ENCODE measurements at regions not wholly inside any gene's neighbourhood (a gene's known extent, or its start where the extent isn't known, plus 50 kb on each side); places are given as distances from the start of the nearest gene placed in this dataset.
A peak's percentile ranks its signal among the peaks of the same experiment; 100 is the strongest.

- FAIRE-seq: no peak
- no peak for DNase-seq (ENCODE audit: insufficient read length)
- no peak for TF ChIP-seq POLR2A (IDR thresholded peaks at IDR 0.05; ENCODE audit: low read depth, low read length)
- TF ChIP-seq POLR2AphosphoS5 (IDR thresholded peaks at IDR 0.05; ENCODE audit: low read depth, low read length): no peak
These were observed 167.5 kb upstream of the PREP start for GRCh38 chr6:105570416-105570815.

- TF ChIP-seq TAF1 (IDR thresholded peaks at IDR 0.05; ENCODE audit: borderline replicate concordance, low read depth, low read length) (no peak), POLR2A (IDR thresholded peaks at IDR 0.05; ENCODE audit: low read depth, low read length) (no peak), POLR2AphosphoS5 (IDR thresholded peaks at IDR 0.05; ENCODE audit: low read depth, low read length) (no peak)
- no peak for DNase-seq (ENCODE audit: insufficient read length)
- no peak for FAIRE-seq
These were observed 166.8 kb upstream of the PREP start for GRCh38 chr6:105569706-105570105.

- FAIRE-seq (no peak), DNase-seq (ENCODE audit: insufficient read length) (no peak)
- no peak for TF ChIP-seq POLR2A (IDR thresholded peaks at IDR 0.05; ENCODE audit: low read depth, low read length)
- no peak for TF ChIP-seq POLR2AphosphoS5 (IDR thresholded peaks at IDR 0.05; ENCODE audit: low read depth, low read length)
- no peak for TF ChIP-seq TAF1 (IDR thresholded peaks at IDR 0.05; ENCODE audit: borderline replicate concordance, low read depth, low read length)
These were observed 165.9 kb upstream of the PREP start for GRCh38 chr6:105568751-105569150.

GRCh38 chr6:105568142-105568541 lies 165.3 kb upstream of the PREP start:
- no peak for FAIRE-seq
- TF ChIP-seq POLR2AphosphoS5 (IDR thresholded peaks at IDR 0.05; ENCODE audit: low read depth, low read length) (no peak), TAF1 (IDR thresholded peaks at IDR 0.05; ENCODE audit: borderline replicate concordance, low read depth, low read length) (no peak), POLR2A (IDR thresholded peaks at IDR 0.05; ENCODE audit: low read depth, low read length) (no peak)

GRCh38 chr6:105567140-105567539 lies 164.3 kb upstream of the PREP start:
- DNase-seq (ENCODE audit: insufficient read length) (no peak), FAIRE-seq (no peak)
- TF ChIP-seq TAF1 (IDR thresholded peaks at IDR 0.05; ENCODE audit: borderline replicate concordance, low read depth, low read length) (no peak), POLR2A (IDR thresholded peaks at IDR 0.05; ENCODE audit: low read depth, low read length) (no peak), POLR2AphosphoS5 (IDR thresholded peaks at IDR 0.05; ENCODE audit: low read depth, low read length) (no peak)

More at GRCh38 chr6:105568142-105568541, 165.3 kb upstream of the PREP start:
- DNase-seq (ENCODE audit: insufficient read length): no peak

GRCh38 chr6:105566503-105566902 lies 163.6 kb upstream of the PREP start:
- no peak for FAIRE-seq
- no peak for TF ChIP-seq TAF1 (IDR thresholded peaks at IDR 0.05; ENCODE audit: borderline replicate concordance, low read depth, low read length)
- no peak for TF ChIP-seq POLR2AphosphoS5 (IDR thresholded peaks at IDR 0.05; ENCODE audit: low read depth, low read length)
- no peak for TF ChIP-seq POLR2A (IDR thresholded peaks at IDR 0.05; ENCODE audit: low read depth, low read length)
- no peak for DNase-seq (ENCODE audit: insufficient read length)

GRCh38 chr6:105564121-105564902 lies 161.4 kb upstream of the PREP start:
- no peak for FAIRE-seq
- TF ChIP-seq POLR2A (IDR thresholded peaks at IDR 0.05; ENCODE audit: low read depth, low read length): no peak
- no peak for TF ChIP-seq POLR2AphosphoS5 (IDR thresholded peaks at IDR 0.05; ENCODE audit: low read depth, low read length)
- TF ChIP-seq TAF1 (IDR thresholded peaks at IDR 0.05; ENCODE audit: borderline replicate concordance, low read depth, low read length): no peak
- no peak for DNase-seq (ENCODE audit: insufficient read length)

GRCh38 chr6:105562027-105562426 lies 159.1 kb upstream of the PREP start:
- TF ChIP-seq POLR2AphosphoS5 (IDR thresholded peaks at IDR 0.05; ENCODE audit: low read depth, low read length) (no peak), POLR2A (IDR thresholded peaks at IDR 0.05; ENCODE audit: low read depth, low read length) (no peak), TAF1 (IDR thresholded peaks at IDR 0.05; ENCODE audit: borderline replicate concordance, low read depth, low read length) (no peak)
- DNase-seq (ENCODE audit: insufficient read length) (no peak), FAIRE-seq (no peak)

GRCh38 chr6:105561486-105561885 lies 158.6 kb upstream of the PREP start:
- no peak for DNase-seq (ENCODE audit: insufficient read length)
- TF ChIP-seq POLR2AphosphoS5 (IDR thresholded peaks at IDR 0.05; ENCODE audit: low read depth, low read length) (no peak), POLR2A (IDR thresholded peaks at IDR 0.05; ENCODE audit: low read depth, low read length) (no peak), TAF1 (IDR thresholded peaks at IDR 0.05; ENCODE audit: borderline replicate concordance, low read depth, low read length) (no peak)
- peak; percentile 24 for FAIRE-seq

GRCh38 chr6:105560611-105561066 lies 157.8 kb upstream of the PREP start:
- no peak for TF ChIP-seq TAF1 (IDR thresholded peaks at IDR 0.05; ENCODE audit: borderline replicate concordance, low read depth, low read length)
- TF ChIP-seq POLR2AphosphoS5 (IDR thresholded peaks at IDR 0.05; ENCODE audit: low read depth, low read length): no peak
- TF ChIP-seq POLR2A (IDR thresholded peaks at IDR 0.05; ENCODE audit: low read depth, low read length): no peak
- FAIRE-seq (peak; percentile 82), DNase-seq (ENCODE audit: insufficient read length) (peak; percentile 19)

GRCh38 chr6:105557291-105557690 lies 154.4 kb upstream of the PREP start:
- DNase-seq (ENCODE audit: insufficient read length) (no peak), FAIRE-seq (no peak)
- TF ChIP-seq POLR2AphosphoS5 (IDR thresholded peaks at IDR 0.05; ENCODE audit: low read depth, low read length) (no peak), POLR2A (IDR thresholded peaks at IDR 0.05; ENCODE audit: low read depth, low read length) (no peak), TAF1 (IDR thresholded peaks at IDR 0.05; ENCODE audit: borderline replicate concordance, low read depth, low read length) (no peak)

GRCh38 chr6:105553171-105553570 lies 150.3 kb upstream of the PREP start:
- TF ChIP-seq TAF1 (IDR thresholded peaks at IDR 0.05; ENCODE audit: borderline replicate concordance, low read depth, low read length): no peak
- FAIRE-seq: peak; percentile 48
- no peak for DNase-seq (ENCODE audit: insufficient read length)

Data from GM12892 (cell line).